GM18520 (cell line): ENCODE measurements at regions not wholly inside any gene's neighbourhood (a gene's known extent, or its start where the extent isn't known, plus 50 kb on each side); places are given as distances from the start of the nearest gene placed in this dataset.

Source experiments
- ATAC-seq: cut with Tn5 transposase; IDR thresholded peaks from one replicate; pipeline ENCODE4 v1.9.1; 2021; ENCODE audit not compliant: unreplicated experiment

DNA sequence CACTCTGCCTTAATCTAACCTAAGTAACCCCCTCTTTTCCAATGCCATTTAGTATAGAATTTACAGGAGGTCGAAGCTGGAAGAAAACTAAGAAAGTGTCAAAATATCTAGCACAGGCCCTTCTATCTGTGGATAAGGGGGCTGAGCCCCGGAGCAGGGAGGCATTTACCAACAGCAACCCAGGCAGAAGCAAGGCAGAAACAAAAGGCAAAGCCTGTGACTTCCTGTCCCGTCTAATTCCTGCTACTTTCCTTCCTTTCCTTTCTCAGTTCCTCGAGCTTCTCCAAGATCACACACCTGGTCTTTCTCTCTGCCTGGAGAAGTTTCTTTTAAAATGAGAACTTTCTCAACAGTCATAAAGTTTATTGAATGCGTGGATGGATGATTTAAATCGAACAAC lies 146.0 kb downstream of the FOXA2 start:
- ATAC-seq = no peak

DNA sequence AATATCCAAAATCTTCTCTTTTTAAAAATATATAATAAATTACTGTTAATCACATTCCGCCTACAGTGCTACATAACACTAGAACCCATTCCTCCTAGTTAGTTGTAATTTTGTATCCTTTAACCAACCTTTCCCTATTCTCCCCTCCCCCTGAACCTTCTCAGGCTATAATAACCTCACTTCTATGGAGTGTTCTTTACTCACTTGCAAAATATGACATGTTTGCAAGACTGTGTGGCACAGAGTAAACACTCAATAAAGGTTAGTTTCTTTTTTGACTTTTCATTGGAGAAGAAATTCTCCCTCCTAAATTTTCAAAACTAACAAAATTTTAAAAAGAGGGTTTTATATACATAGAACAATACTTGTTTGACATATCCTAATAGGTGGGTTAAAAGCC lies 147.0 kb downstream of the FOXA2 start:
- no peak for ATAC-seq

DNA sequence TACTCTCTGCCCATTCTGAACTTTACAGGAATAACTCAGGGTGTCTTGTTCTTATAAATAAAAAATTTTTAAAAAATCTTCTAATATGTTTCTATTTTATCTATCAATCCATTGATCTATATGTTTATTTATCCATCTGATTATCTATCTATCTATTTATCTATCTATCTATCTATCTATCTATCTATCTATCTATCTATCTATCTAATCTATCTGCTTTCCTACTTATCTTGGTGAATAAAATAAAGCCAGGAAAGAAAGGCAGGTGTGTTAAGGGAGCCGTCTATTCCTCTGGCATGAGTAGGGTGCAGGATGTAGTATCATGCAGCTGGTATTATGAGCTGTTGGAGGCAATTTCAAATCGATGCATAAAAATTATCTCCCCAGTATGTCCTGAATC lies 153.0 kb downstream of the FOXA2 start:
- no peak for ATAC-seq

DNA sequence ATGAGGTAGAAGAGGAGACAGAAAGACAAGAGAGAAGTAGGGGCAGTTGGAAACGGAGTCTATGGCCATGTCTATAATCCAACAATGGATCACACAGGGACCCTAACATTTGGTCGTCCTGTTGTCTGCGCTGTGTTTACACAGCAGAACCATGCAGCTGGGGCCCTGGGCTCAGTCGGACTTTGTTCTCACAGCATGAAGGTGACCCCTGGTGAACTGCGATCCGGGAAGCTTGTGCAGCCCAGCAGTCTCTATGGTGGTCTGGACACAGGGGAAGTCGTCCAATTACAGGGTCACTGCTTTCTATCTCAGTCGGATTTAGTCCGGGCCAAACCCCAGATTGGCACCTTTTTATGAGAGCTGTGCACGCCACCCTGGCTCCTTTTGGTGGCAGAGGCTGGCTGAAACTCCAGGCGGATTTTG lies 153.6 kb downstream of the FOXA2 start:
- no peak for ATAC-seq

DNA sequence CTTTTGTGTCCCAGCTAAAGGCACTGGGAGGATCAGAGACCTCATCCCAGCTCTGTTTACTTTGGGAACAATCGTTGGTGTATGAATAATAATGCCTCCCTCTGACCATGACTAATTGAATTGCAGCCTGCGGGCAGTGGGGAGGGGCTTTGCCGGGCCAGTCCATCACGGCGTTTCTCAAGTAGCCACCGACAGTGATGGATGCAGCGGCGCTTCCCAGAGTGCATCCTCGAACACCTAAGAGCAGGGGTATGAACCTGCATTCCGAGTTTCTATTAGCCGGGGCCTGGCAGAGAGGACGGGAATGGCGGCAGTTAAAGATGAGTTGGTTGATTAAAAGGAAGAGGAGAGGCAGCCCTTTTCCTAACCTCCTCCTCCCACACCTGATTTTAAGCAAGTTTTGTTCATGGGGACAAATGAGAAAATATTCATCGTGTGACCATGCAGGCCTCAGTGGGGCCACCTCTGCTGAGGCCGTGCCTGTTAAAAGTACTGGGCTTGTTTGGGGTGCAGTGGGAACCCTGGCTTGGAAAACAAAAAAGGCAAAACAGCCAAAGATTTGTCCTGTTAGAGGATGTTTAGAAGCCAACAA lies 154.1 kb downstream of the FOXA2 start:
- ATAC-seq = no peak

DNA sequence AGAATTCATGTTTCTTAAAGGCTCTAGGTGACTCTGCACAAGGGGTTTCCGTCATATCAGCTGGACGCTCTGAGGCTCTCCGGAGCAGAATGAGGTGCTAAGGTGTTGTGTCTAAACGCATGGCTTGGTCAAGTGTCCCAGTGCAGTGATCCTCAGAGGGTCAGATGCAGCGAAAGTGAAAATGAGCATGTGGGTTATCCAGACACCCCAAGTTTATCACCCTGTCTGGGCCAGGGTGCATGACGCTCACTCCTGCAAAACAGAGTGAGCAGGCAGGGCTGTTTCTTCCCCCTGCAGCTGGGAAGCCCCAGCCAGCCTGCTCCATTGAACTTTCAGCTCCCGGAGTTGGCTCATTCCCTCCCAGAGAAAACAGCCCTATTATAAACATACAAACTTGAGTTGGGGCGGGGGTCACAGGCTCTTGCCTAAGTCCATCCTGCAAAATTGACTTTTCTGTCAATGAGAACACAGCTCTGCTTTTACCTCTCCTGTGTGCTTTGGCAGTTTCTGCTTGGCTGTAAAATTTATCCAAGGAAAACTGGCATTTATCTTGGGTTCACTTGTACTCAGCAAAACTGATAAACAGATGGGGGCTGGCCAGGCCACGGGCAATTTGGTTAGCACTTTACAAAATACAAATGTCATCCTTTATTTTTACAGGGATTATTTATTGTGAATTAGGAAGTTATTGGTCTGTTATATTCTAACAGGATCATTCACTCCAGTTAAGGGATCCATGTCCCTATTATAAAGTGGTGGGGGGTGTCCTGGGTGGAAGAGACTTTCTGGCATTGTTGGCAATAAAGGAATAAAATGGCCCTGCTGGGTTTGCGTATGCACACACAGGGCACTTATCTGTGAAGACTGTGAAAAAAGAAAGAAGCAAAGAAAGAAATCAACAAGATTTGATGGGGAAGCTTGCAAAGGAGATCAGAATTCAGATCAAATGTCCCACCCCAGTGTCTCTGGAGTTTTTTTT lies 154.9 kb downstream of the FOXA2 start:
- ATAC-seq = no peak

DNA sequence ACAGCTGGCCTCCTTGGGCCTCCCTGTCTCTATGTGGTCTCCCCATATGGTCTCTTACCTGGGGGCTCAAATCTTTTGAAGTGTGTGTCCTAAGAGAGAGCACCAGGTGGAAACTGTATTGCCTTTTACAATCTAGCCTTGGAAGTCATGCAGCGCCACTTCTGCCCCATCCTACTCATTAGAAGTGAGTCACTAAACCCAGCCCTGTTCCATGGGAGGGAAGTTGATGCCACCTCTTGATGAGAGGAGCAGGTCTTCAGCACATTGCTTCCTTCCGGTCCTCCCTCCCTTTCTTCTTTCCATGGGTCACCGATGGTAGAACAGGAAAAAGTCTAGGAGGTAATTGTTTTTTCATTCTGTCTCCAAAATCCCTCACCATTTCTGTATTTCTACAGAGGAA lies 156.3 kb downstream of the FOXA2 start:
- no peak for ATAC-seq

DNA sequence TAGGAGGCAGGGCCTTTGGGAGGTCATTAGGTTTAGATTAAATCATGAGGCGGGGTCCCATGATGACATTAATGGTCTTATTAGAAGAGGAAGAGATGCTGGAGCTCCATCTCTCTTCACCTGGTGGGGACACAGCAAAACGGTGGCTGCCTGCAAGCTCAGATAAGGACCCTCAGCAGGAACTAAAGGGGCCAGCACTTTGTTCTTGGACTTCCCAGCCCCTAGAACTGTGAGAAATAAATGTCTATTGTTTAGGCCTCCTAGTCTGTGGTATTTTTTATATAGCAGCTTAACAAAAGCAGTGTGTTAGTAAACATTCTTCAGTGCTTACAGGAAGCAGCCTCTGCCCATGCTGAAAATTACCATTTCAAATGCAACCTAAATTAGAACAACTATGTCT lies 157.6 kb downstream of the FOXA2 start:
- ATAC-seq = no peak

DNA sequence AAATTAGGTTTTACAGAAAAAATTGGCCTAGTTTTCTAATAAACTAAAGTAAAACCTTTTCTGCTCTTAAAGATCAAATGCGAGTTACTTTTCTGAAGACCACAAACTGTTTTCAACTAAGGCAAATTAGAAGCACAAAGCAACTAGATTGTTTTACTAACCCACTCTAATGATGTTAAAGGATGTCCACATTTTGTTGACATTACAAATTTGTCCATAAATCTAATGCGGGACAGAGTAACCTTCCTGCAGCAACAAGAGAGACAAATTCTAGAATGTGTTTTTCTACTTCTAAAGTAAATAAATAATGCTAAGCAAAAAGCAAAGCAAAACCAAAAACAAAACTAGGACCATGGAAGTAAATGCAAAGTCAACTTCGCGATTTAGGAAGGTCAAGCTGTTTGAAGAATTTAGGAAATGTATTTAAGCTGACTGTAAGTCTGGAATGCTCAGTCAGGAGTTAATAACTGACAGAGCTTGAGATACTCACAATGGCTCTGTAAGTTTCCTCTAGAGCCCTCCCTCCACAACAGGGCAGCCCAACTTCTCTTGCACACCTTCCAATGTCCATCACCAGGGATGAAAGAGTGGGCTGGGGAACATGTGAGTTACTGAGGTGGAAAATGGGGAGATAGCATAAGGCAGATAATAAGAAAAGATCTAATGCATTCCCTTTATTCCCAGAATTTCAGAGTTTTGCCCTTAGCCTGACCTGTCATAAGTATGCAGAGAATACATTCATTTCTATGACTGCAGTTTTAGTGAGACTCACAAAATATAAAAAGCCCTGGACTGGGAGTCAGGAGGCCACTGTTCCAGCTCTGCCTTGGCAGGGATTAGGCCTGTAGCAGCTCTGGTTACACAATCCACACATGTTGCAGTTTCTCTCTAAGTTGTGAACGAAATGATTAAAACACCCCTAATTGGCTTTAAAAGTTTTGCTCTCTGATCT lies 158.8 kb downstream of the FOXA2 start:
- no peak for ATAC-seq

DNA sequence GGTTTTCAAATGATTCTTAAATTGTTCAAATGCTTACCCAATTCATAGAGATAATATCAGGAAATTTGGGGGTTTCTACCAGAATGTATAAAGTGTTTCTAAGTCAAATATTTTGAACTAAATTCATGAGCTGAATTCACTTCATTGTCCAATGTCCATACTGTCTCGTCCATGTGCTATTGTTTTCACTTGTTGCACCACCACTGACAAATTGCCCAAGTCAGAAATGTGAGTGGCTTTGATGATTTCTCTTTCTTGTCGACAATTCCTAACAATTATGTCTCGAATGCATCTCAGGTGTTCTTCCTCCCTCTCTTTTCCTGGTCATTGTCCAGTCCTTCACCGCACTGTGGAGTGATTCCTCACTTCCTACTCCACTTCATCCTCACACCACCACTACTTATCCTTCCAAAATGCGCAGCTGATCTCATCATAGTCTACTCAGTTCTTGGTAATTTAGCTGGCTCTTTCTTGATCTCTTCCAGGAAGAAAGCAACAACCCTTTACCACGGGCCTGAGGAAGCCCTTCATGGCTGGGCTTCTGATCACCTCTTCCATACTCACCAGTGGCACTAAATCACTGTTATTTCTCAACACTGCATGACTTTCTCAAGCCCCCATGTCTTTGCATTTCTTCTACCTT lies 161.1 kb downstream of the FOXA2 start:
- ATAC-seq = no peak

DNA sequence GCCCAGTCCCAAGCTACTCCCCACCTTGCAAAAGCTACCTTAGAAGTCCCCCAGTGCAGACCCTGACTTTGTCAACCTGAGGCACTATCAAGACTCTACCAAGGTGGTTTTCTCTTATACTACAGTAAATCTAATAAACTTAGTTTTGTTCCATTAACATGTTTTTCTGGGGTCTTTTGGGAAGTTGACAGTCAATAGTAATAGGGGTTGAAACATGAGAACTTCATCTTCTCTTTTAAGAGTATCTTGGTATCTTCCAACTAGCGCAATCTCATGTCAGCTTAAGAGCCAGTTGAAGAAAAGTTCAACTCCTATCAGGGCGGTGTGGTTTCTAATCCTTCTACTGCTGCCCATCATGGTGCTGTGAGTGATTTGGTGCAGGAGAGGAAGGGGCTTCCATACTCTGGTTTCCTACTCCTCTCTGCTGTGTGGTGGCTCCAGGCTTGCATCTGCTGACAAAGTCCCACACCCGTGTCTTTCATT lies 164.2 kb downstream of the FOXA2 start:
- no peak for ATAC-seq

DNA sequence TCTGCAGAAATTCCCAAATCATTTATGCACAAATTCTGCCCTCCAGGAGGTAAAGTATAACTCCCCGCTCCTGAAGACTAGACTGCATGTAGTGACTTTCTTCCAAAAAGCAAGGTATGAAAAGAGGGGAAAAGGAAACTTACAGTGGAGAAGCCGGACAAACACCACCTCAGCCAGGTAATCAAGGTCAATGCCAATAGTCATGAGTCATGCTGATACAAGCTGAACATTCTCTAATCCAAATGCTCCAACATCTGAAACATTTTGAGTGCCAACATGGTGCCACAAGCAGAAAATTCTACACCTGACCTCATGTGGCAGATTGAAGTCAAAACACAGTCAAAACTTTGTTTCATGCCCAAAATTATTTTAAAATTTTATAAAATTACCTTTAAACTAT lies 165.6 kb downstream of the FOXA2 start:
- no peak for ATAC-seq

DNA sequence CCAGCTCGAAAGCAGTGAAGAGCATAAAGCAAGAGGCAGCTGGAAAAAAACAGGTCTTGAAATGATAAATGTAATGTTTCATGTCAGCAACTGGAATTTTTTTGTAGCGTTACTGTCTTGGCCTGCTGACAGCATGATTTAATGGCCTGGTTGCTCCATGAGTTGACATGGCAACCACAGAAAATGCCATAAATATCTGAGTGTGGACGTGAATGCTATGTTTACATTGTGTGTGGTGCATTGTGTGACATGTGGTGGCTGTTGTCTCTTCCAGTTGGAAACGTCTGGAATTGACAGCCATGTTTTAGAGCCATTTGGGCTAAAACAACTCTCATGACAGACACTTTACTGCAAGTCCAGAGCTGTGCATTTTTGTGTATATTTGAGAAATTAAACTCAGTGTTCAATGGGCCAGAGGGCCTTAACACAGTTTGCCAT lies 170.0 kb downstream of the FOXA2 start:
- ATAC-seq = no peak

DNA sequence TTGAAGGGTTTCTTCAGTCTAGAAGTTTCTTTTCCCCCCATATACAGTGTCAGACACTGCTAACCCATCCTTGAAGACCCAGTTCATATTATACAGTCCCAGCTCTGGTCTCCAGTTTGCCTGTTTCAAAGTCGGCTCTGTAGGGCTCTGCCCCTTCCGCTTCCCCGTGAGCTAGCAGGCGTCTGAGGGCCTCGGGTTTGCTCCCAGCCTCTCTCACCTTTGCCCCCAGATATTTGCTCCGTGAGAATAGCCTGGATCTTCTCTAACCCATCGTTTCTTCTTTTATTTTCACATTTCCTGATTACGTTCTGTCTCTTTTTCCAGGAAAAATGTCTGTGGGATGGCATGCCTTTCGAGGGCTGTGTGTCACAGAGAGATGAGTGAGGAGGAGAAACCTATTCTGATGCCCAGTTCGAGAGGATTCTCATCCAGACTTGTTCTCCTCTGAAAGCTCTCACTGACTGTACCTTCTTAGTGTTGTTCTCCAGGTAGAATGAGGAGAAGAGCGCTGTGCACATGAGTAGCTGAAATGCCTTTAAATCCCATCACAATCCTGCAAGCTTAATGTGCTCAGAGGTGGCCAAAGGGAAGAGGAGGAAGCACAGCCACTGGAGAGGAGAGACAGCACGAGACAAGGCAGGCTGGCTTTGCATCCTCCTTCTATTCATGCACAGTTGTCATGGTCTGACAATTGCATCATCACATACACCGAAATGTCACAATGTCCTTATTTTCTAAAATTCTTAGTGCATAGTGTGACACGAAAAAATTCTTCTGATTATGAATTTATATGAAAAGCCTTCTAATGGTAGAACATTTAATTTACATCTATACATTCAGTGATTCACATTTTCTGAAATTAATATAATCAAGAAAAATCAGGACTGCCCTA lies 171.1 kb downstream of the FOXA2 start:
- no peak for ATAC-seq

DNA sequence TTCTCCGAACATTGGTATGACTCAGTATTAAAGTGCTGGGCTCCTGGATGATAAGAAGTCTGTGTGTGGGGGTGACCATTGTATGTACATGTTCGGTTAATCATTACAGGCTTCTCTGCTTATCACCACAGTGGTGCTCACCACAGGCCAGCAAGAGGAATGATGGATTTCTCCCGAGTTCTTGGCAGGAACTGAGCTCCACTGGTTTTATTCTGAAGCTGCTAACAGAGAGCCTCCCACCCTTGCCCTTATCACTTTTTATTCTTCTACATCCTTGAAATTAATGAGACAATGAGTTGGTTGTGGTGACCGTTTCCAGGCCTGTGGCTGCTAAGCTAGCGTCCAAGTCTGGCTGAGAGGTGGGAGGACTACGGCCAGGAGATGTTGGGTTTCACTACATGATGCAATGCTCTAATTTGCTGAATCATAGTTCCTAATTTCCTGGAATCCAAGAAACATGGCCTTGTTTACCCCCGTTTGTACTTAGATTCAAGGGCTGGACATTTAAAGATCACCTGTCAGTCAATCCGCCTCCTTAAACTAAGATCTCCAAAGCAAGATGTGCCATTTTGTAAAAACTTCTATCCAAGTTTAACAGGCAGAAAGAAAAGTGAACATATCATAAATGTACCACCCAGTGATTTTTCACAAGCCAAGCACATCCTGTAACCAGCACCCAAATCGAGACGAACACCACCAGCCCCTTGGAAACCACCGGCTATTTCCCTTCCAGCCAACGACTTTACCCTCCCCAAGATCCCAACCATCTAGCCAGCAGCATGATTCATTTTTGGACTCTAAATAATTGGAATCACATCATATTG lies 172.5 kb downstream of the FOXA2 start:
- no peak for ATAC-seq

DNA sequence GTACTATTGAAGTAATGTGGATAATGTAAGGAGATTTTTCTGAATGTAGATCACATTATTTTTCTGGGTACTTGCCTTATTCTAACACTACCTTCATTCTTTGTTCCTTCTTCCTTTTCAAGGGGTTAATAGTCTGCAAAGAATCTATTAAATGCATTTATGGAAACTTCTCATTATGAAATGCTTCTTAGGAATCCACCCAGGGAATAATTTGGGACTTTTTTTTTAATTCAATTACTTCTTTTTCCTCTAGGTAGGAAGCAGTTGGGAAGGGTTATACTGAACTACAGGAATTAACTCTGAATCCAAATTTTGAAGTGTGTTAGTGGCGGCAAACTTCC lies 173.1 kb downstream of the FOXA2 start:
- ATAC-seq = no peak

DNA sequence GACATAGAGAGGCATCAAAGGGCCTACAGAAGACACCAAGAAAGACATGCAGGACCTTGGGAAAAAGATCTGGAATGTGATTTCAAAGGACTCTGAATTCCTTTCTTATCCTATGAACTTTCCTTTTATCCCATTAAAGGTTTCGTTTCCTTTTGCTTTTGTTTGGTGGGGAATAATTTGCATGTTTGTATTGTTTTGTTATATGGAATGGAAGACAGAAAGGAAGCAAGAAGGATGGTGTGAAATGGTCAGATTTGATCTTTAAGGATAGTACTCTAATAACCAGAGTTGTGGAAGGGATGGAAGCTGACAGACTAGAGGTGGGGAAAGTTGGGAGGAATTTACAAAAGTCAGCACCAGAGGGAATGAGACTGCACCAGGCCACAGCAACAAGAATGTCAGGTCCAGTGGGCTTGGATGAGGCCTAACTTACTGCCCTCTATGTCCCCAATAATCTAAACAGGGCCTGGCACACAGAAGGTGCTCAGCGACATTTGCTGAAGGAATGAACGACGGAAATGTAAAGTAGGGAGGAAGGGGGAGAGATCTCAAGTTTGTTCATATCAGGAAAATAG lies 173.7 kb downstream of the FOXA2 start:
- no peak for ATAC-seq

DNA sequence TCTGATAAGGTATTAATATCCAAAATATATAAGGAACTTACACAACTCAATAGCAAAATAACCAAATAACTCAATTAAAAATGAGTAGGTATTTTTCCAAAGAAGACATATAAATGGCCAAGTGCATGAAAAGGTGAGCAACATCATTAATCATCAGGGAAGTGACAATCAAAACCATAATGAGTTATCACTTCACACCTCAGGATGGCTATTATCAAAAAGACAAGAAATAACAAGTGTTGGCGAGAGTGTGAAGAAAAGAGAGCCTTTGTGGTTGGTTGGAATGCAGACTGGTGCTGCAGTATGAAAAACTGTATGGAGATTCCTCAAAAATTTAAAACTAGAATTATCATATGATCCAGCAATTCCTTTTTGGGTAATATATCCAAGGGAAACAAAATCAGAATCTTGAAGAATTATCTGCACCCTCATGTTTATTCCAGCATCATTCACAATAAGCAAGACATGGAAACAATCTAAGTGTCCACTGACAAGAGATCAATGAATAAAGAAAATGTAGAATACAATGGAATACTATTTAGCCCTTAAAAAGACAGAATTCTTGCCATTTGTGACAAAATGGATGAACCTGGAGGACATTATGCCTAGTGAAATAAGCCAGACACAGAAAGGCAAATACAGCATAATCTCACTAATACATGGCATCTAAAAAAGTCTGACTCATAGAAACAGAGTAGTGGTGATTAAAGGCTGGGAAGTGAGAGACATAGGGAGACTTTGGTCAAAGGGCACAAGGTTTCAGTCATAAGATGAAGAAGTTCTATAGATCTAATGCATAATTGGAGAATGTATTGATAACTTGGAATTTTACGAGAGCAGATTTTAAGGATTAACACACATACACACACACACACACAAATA lies 175.6 kb downstream of the FOXA2 start:
- no peak for ATAC-seq
